Superior temporal gyrus (tissue), 1 donor: ENCODE measurements at regions not wholly inside any gene's neighbourhood (a gene's known extent, or its start where the extent isn't known, plus 50 kb on each side); places are given as distances from the start of the nearest gene placed in this dataset.

Experiments used
- DNase-seq: peaks from one replicate; pipeline ENCODE4 v3.0.0-alpha.2; 2016; ENCODE audit errors: extremely low spot score

GRCh38 chr2:204321027-204321800 lies 224.1 kb upstream of the PARD3B start:
- DNase-seq, result no peak

GRCh38 chr2:204321910-204322751 lies 223.1 kb upstream of the PARD3B start:
- DNase-seq, result no peak

- peak; percentile 95 for DNase-seq
These were observed 219.8 kb upstream of the PARD3B start for GRCh38 chr2:204325468-204325867.

DNA sequence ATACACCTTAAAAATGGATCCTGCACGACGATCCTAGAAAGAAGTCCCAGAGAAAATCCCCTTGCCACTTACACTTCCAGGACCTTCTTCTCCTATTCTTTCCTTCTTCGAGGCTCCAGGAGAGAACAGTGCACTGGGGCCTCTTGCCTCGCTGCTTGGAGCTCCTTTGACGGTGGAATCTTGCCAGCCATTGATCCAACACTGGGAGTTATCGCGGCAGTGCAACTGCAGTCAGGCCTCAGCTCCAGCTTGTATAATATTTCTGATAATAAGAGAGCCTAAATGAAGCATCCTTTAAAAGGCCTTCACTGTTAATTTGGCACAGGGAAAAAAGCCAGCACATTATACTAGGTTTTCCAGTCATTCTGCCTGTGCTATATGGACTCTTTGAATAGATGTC lies 216.9 kb upstream of the PARD3B start:
- no peak for DNase-seq

GRCh38 chr2:204329016-204329415 lies 216.3 kb upstream of the PARD3B start:
- DNase-seq, result no peak

DNA sequence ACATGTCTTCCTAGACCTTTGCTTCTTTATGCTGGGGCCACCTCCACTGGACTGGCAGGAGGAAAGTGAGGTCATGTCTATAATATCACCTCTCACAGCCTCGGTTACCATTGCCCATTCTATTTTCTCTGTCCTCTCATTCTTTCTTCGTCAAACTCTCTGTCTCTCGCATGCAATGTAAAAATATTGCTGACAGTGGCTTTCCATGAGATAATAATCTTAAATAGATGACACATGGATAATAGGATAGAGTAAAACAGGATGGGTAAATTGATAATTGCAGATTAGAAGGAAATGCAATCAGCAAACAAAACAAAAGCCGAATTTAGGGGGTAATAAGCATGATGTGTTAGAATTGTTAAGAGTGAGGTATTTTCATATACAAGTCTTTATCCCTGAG lies 215.7 kb upstream of the PARD3B start:
- DNase-seq, result no peak

DNA sequence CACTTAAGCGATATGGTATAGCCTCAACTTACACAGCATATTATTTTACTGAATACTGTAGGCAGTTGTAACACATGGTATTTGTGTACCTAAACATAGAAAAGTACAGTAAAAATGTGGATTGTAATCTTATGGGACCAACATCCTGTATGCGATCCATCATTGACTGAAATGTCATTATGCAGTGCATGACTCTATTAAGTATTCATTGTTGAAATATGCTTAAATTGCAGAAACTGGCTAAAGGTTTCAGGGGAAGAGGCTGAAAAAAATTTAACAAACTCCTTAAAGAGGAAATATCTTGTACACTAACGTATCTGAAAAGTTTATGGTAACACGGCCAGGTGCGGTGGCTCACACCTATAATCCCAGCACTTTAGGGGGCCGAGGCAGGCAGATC lies 214.1 kb upstream of the PARD3B start:
- DNase-seq, result no peak

DNA sequence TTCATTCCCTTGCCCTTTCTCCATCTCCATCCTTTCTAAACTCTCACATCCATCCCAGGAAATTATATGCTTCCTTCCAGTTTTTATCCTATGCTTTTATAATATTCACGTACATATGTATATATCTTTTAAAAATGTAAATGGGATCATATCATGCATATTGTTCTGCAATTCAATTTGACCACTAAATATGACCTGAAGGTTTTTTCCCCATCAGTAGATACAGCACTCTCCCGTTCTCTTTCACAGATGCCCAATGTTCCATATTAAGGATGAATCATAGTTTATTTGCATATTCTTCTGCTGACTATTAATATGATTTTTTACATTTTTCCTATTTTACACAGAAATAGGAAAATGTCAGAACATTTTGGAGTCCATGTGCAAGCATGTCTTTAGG lies 213.3 kb upstream of the PARD3B start:
- DNase-seq, result no peak

DNA sequence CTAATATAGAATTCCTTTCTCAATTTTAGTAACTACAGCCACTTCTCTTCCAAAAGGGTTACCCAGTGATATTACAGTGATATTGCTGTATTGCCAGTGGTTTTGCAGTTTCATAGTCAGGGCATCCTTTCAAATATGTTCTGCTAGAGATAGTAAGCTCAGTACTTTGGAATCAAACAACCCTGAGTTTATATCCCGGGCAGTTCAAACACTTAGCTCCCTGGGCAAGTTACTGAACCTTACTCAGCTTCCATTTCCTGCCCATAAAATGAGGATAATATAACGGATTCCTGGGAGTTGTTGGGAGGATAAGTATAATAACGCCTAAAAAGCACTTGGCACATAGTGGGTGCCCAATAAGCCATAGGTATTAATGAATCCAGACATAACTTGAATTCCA lies 212.6 kb upstream of the PARD3B start:
- DNase-seq, result no peak

DNA sequence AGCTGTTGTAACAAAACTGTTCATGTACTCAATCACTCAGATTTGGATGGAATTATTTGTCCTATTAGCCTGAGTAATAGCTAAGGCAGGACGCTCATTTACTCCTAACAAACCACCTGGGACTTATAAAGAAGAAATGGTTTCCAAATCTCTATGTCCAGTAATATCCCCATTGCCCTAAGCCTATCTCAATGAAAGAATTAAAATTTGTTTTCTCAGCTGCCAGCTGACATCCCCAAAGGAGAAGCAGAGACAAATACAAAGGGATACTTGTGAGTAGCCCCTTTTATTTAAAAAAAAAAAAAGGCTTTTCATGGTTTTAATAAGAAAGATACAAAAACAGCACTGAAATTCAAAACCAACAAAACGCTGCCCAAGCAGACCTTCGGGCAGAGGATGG lies 211.4 kb upstream of the PARD3B start:
- no peak for DNase-seq

DNA sequence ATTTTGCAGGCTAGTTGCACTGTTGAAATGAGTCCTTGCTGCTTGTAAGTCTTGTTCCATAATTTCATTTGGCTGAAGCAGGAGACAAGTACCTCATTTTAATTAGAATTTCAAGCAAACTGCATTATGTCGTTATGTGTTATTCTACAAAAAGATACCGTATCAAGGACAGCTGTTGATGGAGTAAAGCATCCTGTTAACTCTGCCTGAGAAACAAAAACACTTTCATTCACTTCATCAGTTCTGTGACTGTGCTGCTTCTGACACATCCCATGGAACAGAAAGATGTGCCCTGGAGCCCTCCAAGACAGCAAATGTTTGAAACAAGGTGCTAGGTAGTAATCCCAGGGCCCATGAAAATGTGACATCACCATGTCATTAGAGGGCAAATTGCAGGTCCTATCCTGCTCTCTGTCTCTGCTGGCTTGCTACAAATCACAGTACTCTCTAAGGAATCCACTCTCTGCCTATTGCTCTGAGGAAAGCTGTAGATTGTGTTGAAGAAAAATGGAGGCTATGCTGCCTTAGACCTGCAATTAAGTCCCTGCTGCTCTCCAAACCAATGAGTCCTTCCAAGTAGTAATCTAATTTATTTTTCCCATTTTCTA lies 209.7 kb upstream of the PARD3B start:
- DNase-seq, result no peak

GRCh38 chr2:204336153-204336744 lies 209.0 kb upstream of the PARD3B start:
- no peak for DNase-seq

GRCh38 chr2:204337638-204338037 lies 207.6 kb upstream of the PARD3B start:
- no peak for DNase-seq

DNA sequence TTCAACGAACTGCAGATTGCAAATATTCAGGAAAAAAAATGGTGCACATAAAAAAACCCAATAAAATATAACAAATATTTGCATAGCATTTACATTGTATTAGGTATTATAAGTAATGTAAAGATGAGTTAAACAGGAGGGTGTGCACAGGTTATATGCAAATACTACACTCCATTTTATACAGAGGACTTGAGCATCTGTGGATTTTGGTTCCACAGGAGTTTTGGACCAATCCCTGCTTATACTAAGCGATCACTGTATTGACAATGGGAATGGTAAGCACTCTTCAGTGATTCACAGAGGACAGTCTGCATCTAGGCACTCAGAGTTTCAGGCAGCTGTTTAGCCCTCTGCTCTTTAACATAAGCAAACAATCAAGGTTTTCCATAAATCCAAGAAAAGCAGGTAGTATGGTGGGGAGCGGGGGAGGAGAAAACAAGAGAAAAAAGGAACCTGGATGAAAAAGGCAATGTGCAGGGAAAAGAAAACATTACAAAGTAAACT lies 206.0 kb upstream of the PARD3B start:
- DNase-seq, result no peak

DNA sequence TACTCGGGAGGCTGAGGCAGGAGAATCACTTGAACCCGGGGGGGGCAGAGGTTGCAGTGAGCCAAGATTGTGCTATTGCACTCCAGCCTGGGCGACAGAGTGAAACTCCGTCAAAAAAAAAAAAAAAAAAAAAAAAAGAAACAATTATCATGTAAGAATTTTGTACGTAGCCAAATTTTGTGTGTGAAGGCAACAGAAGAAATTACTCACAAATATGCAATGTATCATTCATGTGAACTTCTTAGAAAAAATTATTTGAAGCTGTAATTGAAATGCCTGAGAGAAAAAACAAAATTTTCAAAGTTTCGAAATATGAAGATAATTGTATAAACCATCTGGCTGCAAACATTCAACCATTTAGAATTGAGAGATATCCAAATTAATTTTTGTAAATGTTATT lies 204.8 kb upstream of the PARD3B start:
- DNase-seq, result no peak

GRCh38 chr2:204341887-204342276 lies 203.4 kb upstream of the PARD3B start:
- no peak for DNase-seq

DNA sequence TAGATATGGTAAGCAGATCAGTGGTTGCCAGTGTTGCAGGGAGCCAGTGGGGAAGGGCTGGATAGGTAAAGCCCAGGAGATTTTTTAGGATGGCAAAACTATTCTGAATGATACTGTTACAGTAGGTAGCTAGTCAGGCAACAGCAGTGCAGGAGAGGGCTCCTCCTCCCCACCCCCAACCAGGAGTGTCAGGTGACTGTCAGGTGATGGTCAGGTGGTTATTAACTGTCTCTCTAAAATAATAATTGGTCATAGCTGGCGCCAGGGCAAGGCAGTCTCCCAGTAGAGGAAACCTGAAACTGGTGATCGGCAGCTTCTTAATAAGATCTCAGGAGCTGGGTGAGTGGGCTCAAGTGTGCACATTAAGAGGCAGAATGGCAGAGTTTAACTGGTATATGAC lies 201.6 kb upstream of the PARD3B start:
- DNase-seq, result no peak

DNA sequence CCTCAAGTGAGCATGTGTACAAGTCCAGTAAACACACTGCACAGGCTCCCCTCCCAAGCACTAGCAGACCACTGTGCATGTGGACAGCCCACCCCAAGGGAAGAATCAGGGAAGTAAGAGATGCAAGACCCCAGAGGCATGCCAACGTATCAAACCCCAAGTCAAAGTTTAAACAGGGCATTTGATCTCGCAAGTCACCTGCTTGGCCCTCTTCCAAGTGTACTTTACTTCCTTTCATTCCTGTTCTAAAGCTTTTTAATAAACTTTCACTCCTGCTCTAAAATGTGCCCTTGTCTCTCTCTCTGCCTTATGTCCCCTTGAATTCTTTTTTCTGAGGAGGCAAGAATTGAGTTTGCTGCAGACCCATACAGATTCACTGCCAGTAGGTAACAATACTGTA lies 201.2 kb upstream of the PARD3B start:
- DNase-seq, result no peak

- DNase-seq, result no peak
These were observed 198.4 kb upstream of the PARD3B start for GRCh38 chr2:204346906-204347305.

GRCh38 chr2:204353823-204354222 lies 191.5 kb upstream of the PARD3B start:
- no peak for DNase-seq

DNA sequence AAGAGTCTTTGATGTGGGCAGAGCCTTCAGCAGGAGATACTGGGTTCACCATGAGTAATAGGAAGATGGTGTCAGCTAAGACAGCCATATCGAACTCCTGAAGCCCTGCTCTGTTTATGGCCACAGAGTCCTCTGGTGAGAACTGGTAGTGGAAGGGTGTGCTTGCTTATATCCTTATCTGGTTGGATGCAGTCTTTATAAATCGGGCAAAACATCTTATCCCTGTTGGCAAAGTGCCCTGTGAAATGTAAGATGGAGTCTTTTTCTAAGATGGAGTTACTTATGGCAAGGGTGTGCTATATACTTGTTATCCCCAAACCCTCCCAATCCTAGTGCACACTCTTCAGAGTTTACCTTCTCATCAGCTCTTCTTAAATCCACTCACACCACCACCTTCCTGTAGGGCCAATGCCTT lies 190.8 kb upstream of the PARD3B start:
- no peak for DNase-seq

GRCh38 chr2:204355688-204356087 lies 189.6 kb upstream of the PARD3B start:
- no peak for DNase-seq
